Stomach (tissue), 8 donors: ENCODE measurements at regions not wholly inside any gene's neighbourhood (a gene's known extent, or its start where the extent isn't known, plus 50 kb on each side); places are given as distances from the start of the nearest gene placed in this dataset.

ENCODE experiments used
- DNase-seq, 2 donors: peaks; one replicate each; pipeline versions ENCODE4 v3.0.0 to v3.0.0-alpha.2; 2013 to 2019
- H3K27ac ChIP-seq, 5 donors: fragments of 200-600 bp in 4 of 5; sonication (generic) in 4 of 5; one replicate each; pipeline ENCODE4 v1.5.1; 2013 to 2019; ENCODE audit warnings: mild to moderate bottlenecking in 1 of 5, moderate library complexity in 1 of 5
- H3K27me3 ChIP-seq, 3 donors: fragments of 200-600 bp; sonication (generic); one replicate each; pipeline ENCODE4 v1.5.1; 2017 to 2019; ENCODE audit warnings: mixed run types in 1 of 3
- H3K36me3 ChIP-seq, 4 donors: fragments of 200-600 bp; sonication (generic); 1 replicate in 3 of 4; 2 replicates in 1 of 4; pipeline ENCODE4 v1.5.1; 2016 to 2019
- H3K4me1 ChIP-seq, 4 donors: fragments of 200-600 bp; sonication (generic); one replicate each; pipeline ENCODE4 v1.5.1; 2016 to 2019
- H3K4me3 ChIP-seq, 4 donors: fragments of 200-600 bp; sonication (generic) in 3 of 4; one replicate each; pipeline ENCODE4 v1.5.1; 2016 to 2019; ENCODE audit warnings: mild to moderate bottlenecking in 1 of 4
- H3K9me3 ChIP-seq, 4 donors: fragments of 200-600 bp; sonication (generic); one replicate each; pipeline ENCODE4 v1.5.1; 2016 to 2019
- CTCF ChIP-seq, 7 experiments: fragments of 450-650 bp in 4 of 7; fragments of 200-600 bp in 3 of 7; sonication (generic) in 3 of 7; IDR thresholded peaks; one replicate each; pipeline ENCODE4 v1.5.1; 2016 to 2019; ENCODE audit warnings: antibody characterized with exemption in 7 of 7, control low read depth in 2 of 7, mild to moderate bottlenecking in 1 of 7
- EP300 ChIP-seq: sonication (generic); formaldehyde crosslinking; IDR thresholded peaks from one replicate; pipeline ENCODE4 v1.6.1; 2017; ENCODE audit warnings: antibody characterized with exemption
- POLR2A ChIP-seq, 4 donors: fragments of 450-650 bp; IDR thresholded peaks; one replicate each; pipeline ENCODE4 v1.6.1; 2016; ENCODE audit warnings: antibody characterized with exemption in 4 of 4, control low read depth in 2 of 4, mild to moderate bottlenecking in 1 of 4, moderate library complexity in 1 of 4
- POLR2AphosphoS5 ChIP-seq, 3 donors: sonication (generic); formaldehyde crosslinking; IDR thresholded peaks; one replicate each; pipeline ENCODE4 v1.6.1; 2016; ENCODE audit warnings: antibody characterized with exemption in 3 of 3
- WGBS, 5 donors: extraction: QIAGEN DNeasy Blood & Tissue Kit in 3 of 5; methylation state at CpG; one replicate each; pipeline versions ENCODE4 v1.1.5 to v1.1.7; 2013 to 2018; 5-methylcytosine and 5-hydroxymethylcytosine counted together
- intact Hi-C: fragments of 100-400 bp; cut with DNase I; formaldehyde crosslinking; loops from one replicate; pipeline ENCODE4 v1.15.1; 2023; ENCODE audit warnings: low total_unique reads
- donor health status: healthy with polysubstance abuse.
- donor health status: Bipolar disorder and iron deficiency.
- donor health status: healthy.

GRCh38 chr4:77433418-77433733 lies 172.2 kb upstream of the CXCL13 start:
- DNase-seq = peak in 1 of 2 donors; percentile 82
- Histone ChIP-seq H3K4me1 (peaks cover 0 to 10% (median 9%) of the 10 kb centered on the region in 4 donors), H3K4me3 (no peak overlapping the region), H3K36me3 (no peaks in the 10 kb centered on the region), H3K9me3 (no peaks in the 10 kb centered on the region), H3K27ac (no peak overlapping the region), H3K27me3 (no peaks in the 10 kb centered on the region)
- intact Hi-C loops = no loop called here
- 0 to 13% (median 3%) methylated on average over 2 of the region's 2 CpGs for WGBS, 5 donors
- no peak for TF ChIP-seq POLR2A (IDR thresholded peaks at IDR 0.05)
- TF ChIP-seq POLR2AphosphoS5 (IDR thresholded peaks at IDR 0.05) = no peak
- peak in 5 of 7 experiments; percentile 18 to 59 (median 49) for TF ChIP-seq CTCF (IDR thresholded peaks at IDR 0.05)
- TF ChIP-seq EP300 = no peak

DNA sequence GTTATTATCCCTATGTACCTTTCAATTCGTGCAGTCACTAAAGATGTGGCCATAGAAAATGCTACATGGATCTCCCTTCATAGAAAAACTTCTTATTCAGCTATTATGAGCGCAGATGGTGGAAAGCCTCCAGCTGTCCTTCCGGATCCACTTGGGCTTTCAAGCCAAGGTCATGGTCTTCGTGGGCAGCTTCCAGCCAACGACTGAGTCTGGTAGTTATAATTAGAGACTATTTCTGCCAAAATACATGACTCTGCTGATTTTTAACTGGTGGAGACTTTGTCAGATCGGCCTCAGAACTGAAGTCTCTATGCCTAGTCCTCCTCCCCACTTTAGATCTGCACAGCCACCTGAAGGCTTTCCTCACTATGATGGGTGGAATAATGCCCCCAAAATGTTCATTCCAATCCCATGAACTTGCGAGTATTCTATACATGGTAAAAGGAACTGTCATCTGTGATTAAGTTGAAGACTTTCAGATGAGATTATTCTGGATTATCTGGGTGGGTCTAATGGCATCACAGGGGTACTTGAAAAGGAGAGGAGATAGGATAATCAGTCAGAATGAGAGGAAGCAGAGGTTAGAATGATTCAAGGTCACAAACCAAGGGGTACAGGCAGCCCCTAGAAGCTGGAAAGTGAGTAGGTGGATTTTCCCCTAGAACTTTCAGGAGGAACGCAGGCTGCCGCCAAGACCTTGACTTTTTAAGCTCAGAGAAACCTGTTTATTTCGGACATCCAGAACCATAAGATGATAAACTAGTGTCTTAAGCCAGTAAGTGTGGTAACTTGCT lies 171.1 kb upstream of the CXCL13 start:
- H3K4me1 ChIP-seq = peaks cover 0 to 10% (median 9%) of the 10 kb centered on the region in 4 donors
- peak in 1 of 2 donors; percentile 45 for DNase-seq
- no peaks in the 10 kb centered on the region for H3K27me3 ChIP-seq
- no peaks in the 10 kb centered on the region for H3K36me3 ChIP-seq
- WGBS, 5 donors = 59 to 72% (median 67%) methylated on average over 10 of the region's 10 CpGs
- TF ChIP-seq CTCF (IDR thresholded peaks at IDR 0.05) (no peak), POLR2A (IDR thresholded peaks at IDR 0.05) (no peak), EP300 (no peak), POLR2AphosphoS5 (IDR thresholded peaks at IDR 0.05) (no peak)
- H3K27ac ChIP-seq = no peak overlapping the region
- no peak overlapping the region for H3K4me3 ChIP-seq
- no peaks in the 10 kb centered on the region for H3K9me3 ChIP-seq
- intact Hi-C loops = no loop called here

- intact Hi-C loops = no loop called here
- peaks cover 0 to 10% (median 9%) of the 10 kb centered on the region in 4 donors for H3K4me1 ChIP-seq
- H3K27ac ChIP-seq = no peak overlapping the region
Observed at GRCh38 chr4:77437079-77437478, 168.5 kb upstream of the CXCL13 start.

DNA sequence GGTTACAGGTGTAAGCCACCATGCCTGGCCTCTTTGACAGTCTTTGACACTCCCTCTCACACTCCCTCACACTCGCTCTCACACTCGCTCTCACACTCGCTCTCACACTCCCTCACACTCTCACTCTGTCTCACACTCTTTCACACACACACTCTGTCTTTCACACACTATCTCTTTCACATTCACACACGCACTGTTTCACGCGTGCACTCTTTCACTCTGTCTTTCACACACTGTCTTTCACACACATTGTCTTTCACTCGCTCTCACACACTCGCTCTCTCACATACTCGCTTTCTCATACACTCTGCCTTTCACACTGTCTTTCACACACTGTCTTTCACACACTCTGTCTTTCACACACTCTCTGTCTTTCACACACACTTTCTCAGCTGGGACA lies 167.1 kb upstream of the CXCL13 start:
- H3K4me1 ChIP-seq = peaks cover 0 to under 1% (median 0%) of the 10 kb centered on the region in 4 donors
- no peak for TF ChIP-seq POLR2A (IDR thresholded peaks at IDR 0.05)
- no peaks in the 10 kb centered on the region for H3K9me3 ChIP-seq
- H3K27ac ChIP-seq = no peak overlapping the region
- no peaks in the 10 kb centered on the region for H3K27me3 ChIP-seq
- no peaks in the 10 kb centered on the region for H3K36me3 ChIP-seq
- intact Hi-C loops = no loop called here
- DNase-seq = no peak
- WGBS, 5 donors = 95 to 98% (median 96%) methylated on average over 9 of the region's 9 CpGs
- no peak overlapping the region for H3K4me3 ChIP-seq

More at GRCh38 chr4:77437079-77437478, 168.5 kb upstream of the CXCL13 start:
- no peak overlapping the region for H3K4me3 ChIP-seq
- TF ChIP-seq EP300 (no peak), POLR2A (IDR thresholded peaks at IDR 0.05) (no peak), CTCF (IDR thresholded peaks at IDR 0.05) (no peak), POLR2AphosphoS5 (IDR thresholded peaks at IDR 0.05) (no peak)
- no peak for DNase-seq
- no peaks in the 10 kb centered on the region for H3K27me3 ChIP-seq
- WGBS, 5 donors = 90 to 100% (median 92%) methylated on average over 4 of the region's 4 CpGs
- H3K36me3 ChIP-seq = no peaks in the 10 kb centered on the region
- no peaks in the 10 kb centered on the region for H3K9me3 ChIP-seq

DNA sequence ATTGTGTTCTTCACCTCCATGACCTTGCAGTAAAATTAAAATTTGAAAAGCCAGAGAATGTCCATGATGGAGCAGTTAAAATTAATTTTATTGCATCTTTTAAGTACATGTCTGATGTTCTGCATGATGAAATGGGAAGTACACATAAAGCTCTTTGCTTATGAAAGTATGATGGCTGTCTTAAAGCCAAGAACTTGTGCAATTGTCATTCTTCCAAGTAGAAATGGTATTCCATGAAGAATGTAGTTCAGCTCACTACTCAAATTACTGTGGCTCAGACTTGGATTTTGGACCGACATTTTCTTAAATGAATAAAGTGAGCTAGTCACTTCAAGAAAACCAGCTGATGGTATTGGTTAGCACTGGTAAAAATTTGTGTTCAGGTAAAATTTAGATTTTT lies 161.7 kb upstream of the CXCL13 start:
- H3K4me1 ChIP-seq = no peaks in the 10 kb centered on the region
- no peak overlapping the region for H3K27ac ChIP-seq
- H3K27me3 ChIP-seq = no peaks in the 10 kb centered on the region
- no peaks in the 10 kb centered on the region for H3K9me3 ChIP-seq
- H3K36me3 ChIP-seq = no peaks in the 10 kb centered on the region
- intact Hi-C loops = no loop called here
- TF ChIP-seq CTCF (IDR thresholded peaks at IDR 0.05) (no peak), POLR2AphosphoS5 (IDR thresholded peaks at IDR 0.05) (no peak), POLR2A (IDR thresholded peaks at IDR 0.05) (no peak), EP300 (no peak)
- WGBS, 5 donors = 80 to 100% (median 84%) methylated on average over 1 of the region's 1 CpG
- H3K4me3 ChIP-seq = no peak overlapping the region
- DNase-seq = peak in 1 of 2 donors; percentile 65
